Adipocyte (in vitro differentiated cells): ENCODE measurements at regions not wholly inside any gene's neighbourhood (a gene's known extent, or its start where the extent isn't known, plus 50 kb on each side); places are given as distances from the start of the nearest gene placed in this dataset.

Source experiments
- DNase-seq: peaks from one replicate; pipeline ENCODE4 v3.0.0-alpha.2; 2015; ENCODE audit warnings: low read depth
- H3K27me3 ChIP-seq: replicated peaks from 2 replicates; pipeline ENCODE4 v1.7.0; 2013; ENCODE audit warnings: mild to moderate bottlenecking, low read length, moderate library complexity; ENCODE audit not compliant: control insufficient read depth, insufficient read depth
- H3K36me3 ChIP-seq: 2 replicates; pipeline ENCODE4 v1.7.0; 2013; ENCODE audit warnings: low read length, mild to moderate bottlenecking, moderate library complexity; ENCODE audit not compliant: control insufficient read depth, insufficient read depth, severe bottlenecking
- H3K4me1 ChIP-seq: 2 replicates; pipeline ENCODE4 v1.7.0; 2013; ENCODE audit warnings: mild to moderate bottlenecking, low read length, moderate library complexity; ENCODE audit not compliant: control insufficient read depth, insufficient read depth
- H3K4me3 ChIP-seq: 2 replicates; pipeline ENCODE4 v1.7.0; 2013; ENCODE audit warnings: mild to moderate bottlenecking, low read length, moderate library complexity
- H3K9ac ChIP-seq: 2 replicates; pipeline ENCODE4 v1.7.0; 2013; ENCODE audit warnings: mild to moderate bottlenecking, low read length, moderate library complexity
- H3K9me3 ChIP-seq: 2 replicates; pipeline ENCODE4 v1.7.0; 2013; ENCODE audit warnings: mild to moderate bottlenecking, low read length, moderate library complexity; ENCODE audit not compliant: control insufficient read depth

DNA sequence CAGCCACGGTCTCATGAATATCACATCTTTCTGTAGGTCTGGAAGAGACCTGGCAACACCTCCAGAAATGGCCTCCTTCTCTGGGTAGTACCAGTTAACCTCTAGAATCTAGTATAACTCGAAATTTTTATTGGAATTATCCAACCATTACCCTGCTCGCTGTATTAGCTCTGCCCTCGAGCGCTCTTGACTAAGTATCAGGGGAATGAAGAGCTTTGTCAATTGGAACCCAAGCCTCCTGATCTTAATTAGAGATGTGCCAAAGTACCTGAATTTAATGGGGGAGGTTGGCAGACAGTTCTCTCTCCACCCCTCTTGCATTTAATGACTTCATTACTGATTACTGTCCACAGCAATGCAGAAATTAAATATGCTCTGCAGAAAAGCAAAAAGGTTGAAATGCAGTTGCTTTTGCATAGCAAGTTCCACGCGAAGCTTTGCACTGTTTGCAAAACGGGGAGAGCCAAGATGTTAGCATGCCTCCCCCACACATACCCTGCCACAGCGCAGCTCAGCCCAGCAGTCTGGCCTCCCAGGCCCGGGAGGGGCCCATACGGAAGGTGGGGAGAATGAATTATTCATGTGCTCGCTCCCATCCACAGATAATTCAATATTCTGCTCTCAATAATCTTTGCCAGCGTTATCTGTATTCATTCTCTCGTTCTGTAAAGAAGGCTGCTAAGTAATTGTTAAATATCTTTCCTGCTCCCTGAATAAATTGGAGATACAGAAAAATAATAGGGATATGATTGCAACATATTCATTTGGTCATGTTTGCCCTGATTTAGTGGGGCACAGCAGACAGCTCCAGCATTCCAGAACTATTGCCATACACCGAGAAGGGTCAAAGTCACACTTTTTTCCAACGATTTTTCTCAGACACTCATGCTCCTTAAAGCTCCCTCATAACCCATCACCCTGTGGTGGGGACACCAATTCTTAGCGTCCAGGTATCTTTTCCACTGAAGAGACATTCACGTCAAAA lies 305.8 kb downstream of the CDH26 start:
- Histone ChIP-seq H3K9me3 (no peaks in the 10 kb centered on the region), H3K4me1 (peaks cover 2% of the 10 kb centered on the region), H3K4me3 (no peak overlapping the region), H3K9ac (no peak overlapping the region), H3K27me3 (peaks cover 47% of the 10 kb centered on the region), H3K36me3 (no peaks in the 10 kb centered on the region)
- DNase-seq: no peak

DNA sequence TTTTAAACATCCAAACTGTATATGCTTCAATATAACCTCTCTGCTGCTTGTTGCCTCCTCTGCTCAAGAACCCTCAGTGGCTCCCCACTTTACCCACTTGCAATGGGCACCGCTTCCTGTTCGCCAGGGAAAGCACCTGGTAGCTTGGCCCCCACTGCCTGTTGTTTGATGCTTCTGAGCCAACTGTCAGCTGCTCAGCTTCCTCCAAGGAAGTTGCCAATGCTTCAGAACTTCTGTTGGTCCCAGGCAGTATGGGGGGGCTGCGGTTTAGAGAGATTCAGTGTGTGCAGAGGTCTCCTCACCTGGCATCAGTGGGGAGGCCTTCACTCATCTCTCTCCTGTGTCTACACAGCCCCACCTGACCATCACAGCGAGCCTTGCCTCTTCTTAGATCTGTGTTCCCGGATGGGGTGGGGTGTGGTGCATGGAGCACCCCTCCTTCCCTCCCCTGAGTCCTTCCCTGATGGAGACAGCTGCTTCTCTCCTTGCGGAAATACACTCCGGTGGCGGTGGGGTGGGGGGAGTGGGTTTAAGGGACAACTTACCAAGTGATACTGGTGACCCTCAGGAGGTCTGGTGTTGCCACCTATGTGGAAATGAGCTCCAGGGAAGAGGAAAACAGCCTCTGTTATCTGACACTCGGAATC lies 308.1 kb downstream of the CDH26 start:
- H3K36me3 ChIP-seq: no peaks in the 10 kb centered on the region
- H3K9me3 ChIP-seq: no peaks in the 10 kb centered on the region
- peaks cover 2% of the 10 kb centered on the region for H3K4me1 ChIP-seq
- no peak overlapping the region for H3K4me3 ChIP-seq
- peaks cover 48% of the 10 kb centered on the region for H3K27me3 ChIP-seq
- no peak for DNase-seq
- no peak overlapping the region for H3K9ac ChIP-seq

DNA sequence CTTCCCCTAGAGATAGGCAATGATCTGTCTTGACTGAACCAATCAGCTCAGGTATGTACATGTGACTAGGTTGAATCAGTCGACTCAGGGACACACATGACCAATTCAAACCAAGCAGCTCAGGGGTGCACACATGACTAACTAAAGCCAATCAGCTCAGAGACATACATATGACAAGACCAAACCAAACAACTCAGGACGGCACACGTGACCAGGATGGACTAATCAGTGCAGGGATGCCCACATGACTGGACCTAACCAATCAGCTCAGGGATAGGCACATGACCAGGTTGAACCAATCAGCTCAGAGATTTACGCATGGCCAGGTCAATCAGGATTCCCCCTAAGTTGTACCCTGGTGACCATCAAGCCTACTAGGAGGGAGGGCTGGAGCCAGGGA lies 310.3 kb downstream of the CDH26 start:
- Histone ChIP-seq H3K9me3 (no peaks in the 10 kb centered on the region), H3K27me3 (peaks cover 50% of the 10 kb centered on the region), H3K36me3 (no peaks in the 10 kb centered on the region), H3K4me1 (peaks cover 2% of the 10 kb centered on the region), H3K9ac (no peak overlapping the region), H3K4me3 (no peak overlapping the region)
- no peak for DNase-seq

DNA sequence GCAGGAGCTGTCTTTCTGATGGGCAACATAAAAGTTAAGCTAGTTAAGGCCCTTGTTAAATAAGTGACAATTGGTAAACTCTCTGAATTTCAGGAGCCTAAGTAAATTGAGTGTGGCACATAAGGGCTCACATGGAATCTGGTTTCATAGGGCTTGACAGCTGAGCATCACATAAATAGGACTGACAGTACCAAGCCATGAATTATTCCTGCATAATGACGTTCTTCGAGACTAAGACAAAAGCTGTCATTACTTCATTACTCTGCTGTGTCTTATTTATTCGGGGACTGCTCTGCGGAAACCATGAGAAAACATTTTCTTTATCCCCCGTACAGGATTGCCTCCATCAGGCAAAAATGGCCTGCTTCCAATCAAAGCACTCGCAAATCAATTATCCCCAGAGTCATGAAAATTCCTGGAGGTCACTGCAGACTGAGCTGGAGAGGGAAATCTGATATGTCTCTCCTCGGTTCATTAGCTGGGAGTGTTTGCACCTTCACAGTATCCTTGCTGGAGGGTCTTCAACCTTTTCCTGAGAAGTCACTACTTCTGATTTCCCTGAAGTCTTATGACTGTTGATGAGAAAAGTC lies 311.4 kb downstream of the CDH26 start:
- Histone ChIP-seq H3K4me1 (no peaks in the 10 kb centered on the region), H3K36me3 (no peaks in the 10 kb centered on the region), H3K9me3 (no peaks in the 10 kb centered on the region), H3K4me3 (no peak overlapping the region), H3K9ac (no peak overlapping the region), H3K27me3 (peaks cover 43% of the 10 kb centered on the region)
- no peak for DNase-seq

DNA sequence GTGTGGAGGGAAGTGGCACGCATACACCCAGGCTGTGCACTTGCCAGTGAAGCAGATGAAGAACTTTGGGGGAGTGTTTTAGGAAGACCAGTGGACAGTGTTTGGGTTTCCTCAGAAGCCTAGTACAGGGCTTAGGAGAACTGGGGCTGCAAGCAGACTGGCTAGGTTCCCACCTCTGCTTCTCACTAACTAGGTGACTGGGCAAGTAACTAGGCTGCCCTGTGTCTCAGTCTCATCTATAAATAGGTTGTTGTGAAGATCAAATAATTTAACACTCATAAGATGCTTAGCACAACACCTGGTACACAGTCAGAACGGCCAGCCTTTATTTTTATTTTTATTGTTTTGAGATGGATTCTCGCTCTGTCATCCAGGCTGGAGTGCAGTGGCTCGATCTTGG lies 312.1 kb downstream of the CDH26 start:
- H3K9me3 ChIP-seq: no peaks in the 10 kb centered on the region
- H3K4me1 ChIP-seq: no peaks in the 10 kb centered on the region
- H3K36me3 ChIP-seq: no peaks in the 10 kb centered on the region
- DNase-seq: no peak
- H3K9ac ChIP-seq: no peak overlapping the region
- H3K4me3 ChIP-seq: no peak overlapping the region
- peaks cover 42% of the 10 kb centered on the region for H3K27me3 ChIP-seq

DNA sequence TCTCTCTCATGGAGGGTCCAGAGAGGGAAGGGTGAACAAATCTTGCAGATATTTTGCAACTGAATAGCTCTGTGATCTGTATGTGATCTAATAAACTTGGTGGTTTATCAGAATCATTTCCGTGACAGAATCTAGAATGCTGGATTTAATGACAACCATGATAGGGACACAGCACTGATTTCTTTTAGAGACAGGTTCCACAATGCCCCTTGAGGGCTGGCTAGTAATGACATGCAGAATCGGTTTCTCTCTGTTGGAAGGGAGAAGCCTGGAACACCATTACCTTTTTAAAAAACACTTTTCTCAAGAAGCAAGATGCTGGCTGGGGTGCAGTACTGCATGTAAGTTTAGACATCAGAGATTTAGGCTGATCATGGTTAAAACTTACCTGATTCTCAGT lies 313.4 kb downstream of the CDH26 start:
- peak; percentile 13 for DNase-seq
- no peak overlapping the region for H3K9ac ChIP-seq
- H3K4me3 ChIP-seq: no peak overlapping the region
- no peaks in the 10 kb centered on the region for H3K4me1 ChIP-seq
- no peaks in the 10 kb centered on the region for H3K9me3 ChIP-seq
- peaks cover 42% of the 10 kb centered on the region for H3K27me3 ChIP-seq
- H3K36me3 ChIP-seq: no peaks in the 10 kb centered on the region

DNA sequence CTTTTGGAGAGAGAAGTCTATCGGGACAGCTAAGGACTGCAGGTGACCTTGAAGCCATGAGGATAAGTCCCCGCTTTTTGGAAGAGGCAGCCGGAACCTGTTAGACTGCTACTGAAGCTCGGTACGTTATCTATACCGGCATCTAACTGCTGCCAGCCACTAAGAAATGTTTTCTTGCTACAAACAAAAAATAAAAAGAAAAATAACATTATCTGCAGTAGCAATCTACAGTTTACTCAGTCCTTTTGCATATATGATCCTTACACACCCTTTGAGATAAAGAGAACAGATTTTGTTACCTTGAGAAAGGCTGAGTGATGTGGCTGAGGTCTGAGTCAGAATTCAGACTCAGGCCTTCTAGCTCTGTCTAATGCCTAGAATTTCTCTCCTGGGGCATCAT lies 314.6 kb downstream of the CDH26 start:
- H3K4me3 ChIP-seq: no peak overlapping the region
- H3K9ac ChIP-seq: no peak overlapping the region
- DNase-seq: no peak
- H3K9me3 ChIP-seq: no peaks in the 10 kb centered on the region
- H3K27me3 ChIP-seq: peaks cover 33% of the 10 kb centered on the region
- H3K4me1 ChIP-seq: no peaks in the 10 kb centered on the region
- H3K36me3 ChIP-seq: no peaks in the 10 kb centered on the region

DNA sequence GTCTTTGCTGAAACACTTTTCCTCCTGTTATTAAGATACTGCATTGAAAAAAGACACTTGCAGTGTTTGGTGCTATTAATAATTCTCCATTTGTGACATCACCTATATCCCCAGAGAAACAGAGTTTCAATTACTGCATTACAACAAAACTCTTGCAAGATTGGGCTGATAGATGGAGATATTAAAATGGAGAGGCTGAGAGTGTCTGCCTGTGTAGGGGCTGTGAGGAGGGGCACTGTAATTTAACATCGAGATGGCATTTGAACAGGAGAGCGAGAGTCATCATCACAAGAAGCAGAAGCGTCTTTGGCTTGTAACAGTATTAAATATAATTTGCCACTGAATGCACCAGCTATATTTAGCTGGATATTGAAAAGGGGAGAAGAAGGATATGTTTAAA lies 316.5 kb downstream of the CDH26 start:
- H3K4me1 ChIP-seq: no peaks in the 10 kb centered on the region
- no peak overlapping the region for H3K4me3 ChIP-seq
- no peak for DNase-seq
- no peaks in the 10 kb centered on the region for H3K36me3 ChIP-seq
- no peak overlapping the region for H3K9ac ChIP-seq
- no peaks in the 10 kb centered on the region for H3K9me3 ChIP-seq
- peaks cover 20% of the 10 kb centered on the region for H3K27me3 ChIP-seq

DNA sequence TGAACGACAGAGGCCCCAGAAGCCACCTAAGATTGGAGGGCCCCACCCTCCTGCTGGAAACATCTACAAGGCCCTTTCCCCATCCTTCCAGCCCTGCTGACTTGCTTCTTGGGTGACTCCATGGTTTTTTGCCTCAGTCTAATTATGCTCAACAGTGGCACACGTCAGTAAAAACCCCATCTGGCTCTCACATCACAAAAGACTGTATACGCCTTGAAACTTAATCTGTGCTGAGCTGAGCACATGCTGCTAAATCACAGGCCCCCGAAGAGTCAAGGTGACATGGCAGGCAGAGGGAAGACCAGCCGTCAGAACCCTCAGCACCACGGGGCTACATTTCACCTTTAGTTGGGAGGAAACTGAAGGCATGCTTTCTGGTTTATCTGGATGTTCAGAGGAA lies 323.1 kb downstream of the CDH26 start:
- DNase-seq: no peak
- Histone ChIP-seq H3K4me1 (no peaks in the 10 kb centered on the region), H3K4me3 (no peak overlapping the region), H3K27me3 (peaks cover under 1% of the 10 kb centered on the region), H3K36me3 (no peaks in the 10 kb centered on the region), H3K9ac (no peak overlapping the region), H3K9me3 (peaks cover 13% of the 10 kb centered on the region)

DNA sequence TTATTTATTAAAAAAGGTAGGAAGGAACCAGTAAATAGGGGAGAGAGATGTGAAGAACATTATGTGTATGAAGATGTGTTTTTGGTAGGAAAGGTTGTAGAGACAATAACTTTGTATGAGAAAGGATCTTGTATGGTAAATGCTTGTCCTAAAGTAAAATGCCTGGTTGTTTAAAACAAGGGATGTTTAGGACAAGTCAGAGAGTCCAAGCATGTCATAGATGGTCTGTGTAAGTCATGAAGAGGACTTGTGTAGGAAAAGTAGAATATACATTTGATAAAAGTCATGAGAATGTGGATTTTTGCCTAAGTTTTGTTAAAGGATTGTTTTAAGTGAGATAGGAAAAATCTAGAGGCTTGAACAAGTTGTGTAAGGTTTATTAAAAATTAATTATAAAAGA lies 325.1 kb downstream of the CDH26 start:
- H3K4me3 ChIP-seq: no peak overlapping the region
- H3K9ac ChIP-seq: no peak overlapping the region
- peaks cover 15% of the 10 kb centered on the region for H3K9me3 ChIP-seq
- no peak for DNase-seq
- H3K4me1 ChIP-seq: no peaks in the 10 kb centered on the region
- H3K27me3 ChIP-seq: no peaks in the 10 kb centered on the region
- no peaks in the 10 kb centered on the region for H3K36me3 ChIP-seq

DNA sequence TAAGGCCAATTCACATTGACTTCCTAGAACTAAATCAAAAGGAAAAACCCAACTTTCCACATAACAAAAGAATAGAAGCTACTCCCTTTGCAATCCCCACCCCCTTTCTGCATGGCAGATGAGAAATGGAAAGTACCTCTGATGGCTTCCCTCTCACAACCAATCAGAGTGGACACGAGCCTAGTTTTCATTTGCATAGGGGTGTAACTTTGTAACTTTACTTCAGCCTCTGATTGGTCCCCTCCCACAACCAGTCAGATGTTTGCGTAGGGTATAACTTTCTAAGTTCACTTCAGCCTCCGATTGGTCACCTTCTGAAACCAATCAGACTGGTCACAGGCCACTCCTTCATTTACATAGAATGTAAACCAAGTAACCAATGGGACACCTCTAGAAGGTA lies 328.5 kb downstream of the CDH26 start:
- Histone ChIP-seq H3K9ac (no peak overlapping the region), H3K27me3 (no peaks in the 10 kb centered on the region), H3K9me3 (peaks cover 32% of the 10 kb centered on the region), H3K4me3 (no peak overlapping the region), H3K4me1 (no peaks in the 10 kb centered on the region), H3K36me3 (no peaks in the 10 kb centered on the region)
- no peak for DNase-seq
